ENCODE measurements at regions not wholly inside any gene's neighbourhood (a gene's known extent, or its start where the extent isn't known, plus 50 kb on each side); places are given as distances from the start of the nearest gene placed in this dataset.

GRCh38 chr3:68136411-68136810 is 482.0 kb upstream of the SUCLG2 start:
- TF ChIP-seq CTCF (IDR thresholded peaks at IDR 0.05; ENCODE audit: low read depth, low read length): no peak
- no peak for TF ChIP-seq POLR2A (IDR thresholded peaks at IDR 0.05; ENCODE audit: extremely low read depth, insufficient read length)
- no peak for TF ChIP-seq MAX (IDR thresholded peaks at IDR 0.05; ENCODE audit: low read depth, low read length)

Data from NB4 (cell line).